OCI-LY7 (cell line): ENCODE measurements at regions not wholly inside any gene's neighbourhood (a gene's known extent, or its start where the extent isn't known, plus 50 kb on each side); places are given as distances from the start of the nearest gene placed in this dataset.

Experiments used
- BruUV-seq: library from RNA; stranded (reverse); fragments of 400-500 nt; replicated peaks from 2 replicates; lab custom pipeline; 2021; lab: Mats Ljungman, UMichigan
- CTCF ChIA-PET: fragments of 300-600 bp; sonication (Branson Sonifier 250); formaldehyde crosslinking; loops from one replicate; lab custom pipeline; 2022; ENCODE audit warnings: antibody characterized with exemption; ENCODE audit not compliant: unreplicated experiment; lab: Charles Lee
- POLR2A ChIA-PET: fragments of 300-600 bp; sonication (Branson Sonifier 250); formaldehyde crosslinking; loops from one replicate; lab custom pipeline; 2022; ENCODE audit warnings: antibody characterized with exemption; lab: Charles Lee
- DNase-seq: peaks from one replicate; pipeline ENCODE4 v3.0.0-alpha.2; 2015; ENCODE audit warnings: low spot score
- H2AFZ ChIP-seq: fragments of 200-600 bp; sonication (generic), shearing (Covaris generic); 2 replicates; pipeline ENCODE4 v1.6.1; 2014; ENCODE audit warnings: mild to moderate bottlenecking, antibody characterized with exemption, low read length, moderate library complexity
- H3K27ac ChIP-seq: fragments of 200-600 bp; sonication (generic); 2 replicates; pipeline ENCODE4 v1.5.1; 2014; ENCODE audit warnings: mixed run types, low read depth, mild to moderate bottlenecking, moderate library complexity, low read length, inconsistent platforms; ENCODE audit not compliant: poor library complexity, severe bottlenecking
- H3K36me3 ChIP-seq: fragments of 200-600 bp; sonication (generic); 2 replicates; pipeline ENCODE4 v1.6.1; 2014; ENCODE audit warnings: mild to moderate bottlenecking, antibody characterized with exemption, low read length, moderate library complexity, mixed read lengths; ENCODE audit not compliant: insufficient read depth
- H3K4me1 ChIP-seq: fragments of 200-600 bp; sonication (generic); 2 replicates; pipeline ENCODE4 v1.5.1; 2014; ENCODE audit warnings: mild to moderate bottlenecking, low read length; ENCODE audit not compliant: insufficient read depth, poor library complexity, severe bottlenecking
- H3K4me2 ChIP-seq: fragments of 200-600 bp; sonication (generic); 2 replicates; pipeline ENCODE4 v1.6.1; 2014; ENCODE audit warnings: mild to moderate bottlenecking, low read length
- H3K4me3 ChIP-seq: fragments of 200-600 bp; sonication (generic); 2 replicates; pipeline ENCODE4 v1.5.1; 2014; ENCODE audit warnings: mild to moderate bottlenecking, low read depth, low read length; ENCODE audit not compliant: poor library complexity, severe bottlenecking
- H3K79me2 ChIP-seq: fragments of 200-600 bp; sonication (generic); 2 replicates; pipeline ENCODE4 v1.6.1; 2016; ENCODE audit warnings: low read depth, mild to moderate bottlenecking, low read length, moderate library complexity, mixed read lengths; ENCODE audit not compliant: insufficient read depth
- H3K9me2 ChIP-seq: fragments of 200-600 bp; sonication (generic); 2 replicates; pipeline ENCODE4 v1.6.1; 2016; ENCODE audit warnings: mild to moderate bottlenecking, low read length, mixed read lengths; ENCODE audit not compliant: insufficient read depth
- H3K9me3 ChIP-seq: fragments of 200-600 bp; sonication (generic); 2 replicates; pipeline ENCODE4 v1.6.1; 2014; ENCODE audit warnings: mild to moderate bottlenecking, mixed run types, low read length, mixed read lengths
- H4K20me1 ChIP-seq: fragments of 200-600 bp; sonication (generic); 2 replicates; pipeline ENCODE4 v1.6.1; 2014; ENCODE audit warnings: mild to moderate bottlenecking, antibody characterized with exemption, low read length, moderate library complexity, mixed read lengths; ENCODE audit not compliant: insufficient read depth
- CTCF ChIP-seq: fragments of 200-600 bp; sonication (generic); conservative IDR thresholded peaks from 2 replicates; pipeline ENCODE4 v1.5.1; 2014; ENCODE audit warnings: mild to moderate bottlenecking, antibody characterized with exemption, low read length, moderate library complexity, mixed read lengths
- EZH2phosphoT487 ChIP-seq: fragments of 200-600 bp; sonication (generic); IDR thresholded peaks from 2 replicates; pipeline ENCODE4 v1.6.1; 2018; ENCODE audit warnings: low read depth, borderline replicate concordance, mild to moderate bottlenecking, mixed run types, antibody characterized with exemption, low read length, moderate library complexity, mixed read lengths
- intact Hi-C: fragments of 100-400 bp; cut with micrococcal nuclease; formaldehyde crosslinking; loops from one replicate; pipeline ENCODE4 v1.10.0; 2022; ENCODE audit not compliant: unreplicated experiment

DNA sequence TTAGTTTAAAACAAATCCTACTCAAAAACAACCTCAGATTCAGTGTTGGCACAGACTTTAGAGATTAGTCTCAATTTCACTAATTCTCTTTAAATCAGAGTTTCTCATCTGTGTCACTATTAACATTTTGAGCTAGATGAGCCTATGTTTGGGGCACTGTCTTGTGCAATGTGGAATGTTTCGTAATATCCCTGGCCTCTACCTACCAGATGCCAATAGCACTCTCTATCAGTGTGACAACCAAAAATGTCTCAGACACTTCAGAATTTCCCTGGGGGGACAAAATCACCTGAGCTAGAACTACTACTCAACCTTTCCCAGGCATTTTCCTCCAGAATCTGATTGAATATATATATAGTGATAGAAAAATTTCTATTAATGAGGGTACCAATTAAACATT lies 465.2 kb upstream of the RGMB start:
- BruUV-seq = no TSS peak
- ChIA-PET CTCF (no interaction called here), POLR2A (no interaction called here)
- Histone ChIP-seq H3K27ac (no peak overlapping the region), H3K36me3 (no peaks in the 10 kb centered on the region), H3K9me3 (no peaks in the 10 kb centered on the region), H3K79me2 (no peaks in the 10 kb centered on the region), H3K4me1 (no peaks in the 10 kb centered on the region), H2AFZ (no peak overlapping the region), H4K20me1 (no peaks in the 10 kb centered on the region), H3K4me3 (no peak overlapping the region), H3K4me2 (no peak overlapping the region), H3K9me2 (no peaks in the 10 kb centered on the region)
- intact Hi-C loops = no loop called here
- no peak for DNase-seq
- no peak for TF ChIP-seq CTCF
- no peak for TF ChIP-seq EZH2phosphoT487

DNA sequence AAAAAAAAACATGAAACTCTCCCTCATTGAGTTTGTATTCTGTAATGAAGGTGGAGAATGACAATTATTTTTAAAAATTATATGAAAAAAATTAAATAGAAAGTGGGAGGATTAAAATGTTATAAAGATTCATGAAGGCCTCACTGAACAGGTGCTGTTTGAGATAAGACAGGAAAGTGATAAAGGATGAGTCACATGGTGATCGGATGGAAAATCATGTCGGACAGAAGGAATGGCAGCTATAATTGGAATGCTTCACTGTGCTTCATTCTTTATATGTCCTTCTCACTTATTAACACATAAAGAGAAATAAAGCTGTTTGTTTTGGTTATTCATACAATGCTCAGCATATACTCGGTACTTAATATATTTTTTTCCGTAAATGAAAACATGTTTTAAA lies 464.5 kb upstream of the RGMB start:
- Histone ChIP-seq H3K4me3 (no peak overlapping the region), H3K4me1 (no peaks in the 10 kb centered on the region), H3K9me3 (no peaks in the 10 kb centered on the region), H3K36me3 (no peaks in the 10 kb centered on the region), H3K9me2 (no peaks in the 10 kb centered on the region), H4K20me1 (no peaks in the 10 kb centered on the region), H2AFZ (no peak overlapping the region), H3K4me2 (no peak overlapping the region), H3K27ac (no peak overlapping the region), H3K79me2 (no peaks in the 10 kb centered on the region)
- ChIA-PET CTCF (no interaction called here), POLR2A (no interaction called here)
- intact Hi-C loops = no loop called here
- no peak for TF ChIP-seq CTCF
- no peak for TF ChIP-seq EZH2phosphoT487
- BruUV-seq = no TSS peak
- DNase-seq = no peak

GRCh38 chr5:98309785-98310598 lies 463.5 kb upstream of the RGMB start:
- H3K9me3 ChIP-seq = no peaks in the 10 kb centered on the region
- TF ChIP-seq CTCF (no peak), EZH2phosphoT487 (no peak)
- no peak overlapping the region for H2AFZ ChIP-seq
- DNase-seq = no peak
- H3K4me1 ChIP-seq = no peaks in the 10 kb centered on the region
- H3K4me3 ChIP-seq = no peak overlapping the region
- intact Hi-C loops = no loop called here
- H3K4me2 ChIP-seq = no peak overlapping the region
- ChIA-PET POLR2A (no interaction called here), CTCF (no interaction called here)
- no peaks in the 10 kb centered on the region for H4K20me1 ChIP-seq
- no peaks in the 10 kb centered on the region for H3K9me2 ChIP-seq
- BruUV-seq = no TSS peak
- H3K79me2 ChIP-seq = no peaks in the 10 kb centered on the region
- no peak overlapping the region for H3K27ac ChIP-seq
- H3K36me3 ChIP-seq = no peaks in the 10 kb centered on the region
